GM23248 (cell line): ENCODE measurements at regions not wholly inside any gene's neighbourhood (a gene's known extent, or its start where the extent isn't known, plus 50 kb on each side); places are given as distances from the start of the nearest gene placed in this dataset.

Experiments
- DNase-seq: peaks from one replicate; pipeline ENCODE4 v3.0.0-alpha.2; 2015
- H2AFZ ChIP-seq: fragments of 200-600 bp; sonication (generic); 2 replicates; pipeline ENCODE4 v1.6.1; 2016; ENCODE audit warnings: antibody characterized with exemption
- H3F3A ChIP-seq: fragments of 200-600 bp; sonication (generic); 2 replicates; pipeline ENCODE4 v1.6.1; 2016; ENCODE audit warnings: mild to moderate bottlenecking, antibody characterized with exemption, mixed run types; ENCODE audit not compliant: insufficient read depth
- H3K27ac ChIP-seq: fragments of 200-600 bp; sonication (generic); 2 replicates; pipeline ENCODE4 v1.5.1; 2016; ENCODE audit warnings: mild to moderate bottlenecking
- H3K27me3 ChIP-seq: fragments of 200-600 bp; sonication (generic); replicated peaks from 2 replicates; pipeline ENCODE4 v1.6.1; 2016; ENCODE audit warnings: mild to moderate bottlenecking; ENCODE audit not compliant: insufficient read depth
- H3K36me3 ChIP-seq: fragments of 200-600 bp; sonication (generic); 2 replicates; pipeline ENCODE4 v1.6.1; 2016; ENCODE audit warnings: low read depth, mild to moderate bottlenecking
- H3K4me1 ChIP-seq: fragments of 200-600 bp; sonication (generic); 2 replicates; pipeline ENCODE4 v1.6.1; 2016; ENCODE audit warnings: mild to moderate bottlenecking; ENCODE audit not compliant: insufficient read depth
- H3K4me2 ChIP-seq: fragments of 200-600 bp; sonication (generic); one replicate; pipeline ENCODE4 v1.6.1; 2016; ENCODE audit warnings: mild to moderate bottlenecking; ENCODE audit not compliant: unreplicated experiment
- H3K4me3 ChIP-seq: fragments of 200-600 bp; sonication (generic); 2 replicates; pipeline ENCODE4 v1.5.1; 2016; ENCODE audit warnings: mild to moderate bottlenecking
- H3K79me2 ChIP-seq: fragments of 200-600 bp; sonication (generic); 2 replicates; pipeline ENCODE4 v1.6.1; 2016; ENCODE audit warnings: mild to moderate bottlenecking; ENCODE audit not compliant: insufficient read depth
- H3K9ac ChIP-seq: fragments of 200-600 bp; sonication (generic); 2 replicates; pipeline ENCODE4 v1.6.1; 2016; ENCODE audit warnings: mild to moderate bottlenecking
- H3K9me2 ChIP-seq: fragments of 200-600 bp; sonication (generic); 2 replicates; pipeline ENCODE4 v1.6.1; 2016; ENCODE audit warnings: mixed run types, mild to moderate bottlenecking, moderate library complexity; ENCODE audit not compliant: insufficient read depth
- H3K9me3 ChIP-seq: fragments of 200-600 bp; sonication (generic); one replicate; pipeline ENCODE4 v1.6.1; 2017; ENCODE audit warnings: low read depth
- H4K20me1 ChIP-seq: fragments of 200-600 bp; sonication (generic); 2 replicates; pipeline ENCODE4 v1.6.0; 2016; ENCODE audit not compliant: insufficient read depth
- EZH2 ChIP-seq: fragments of 200-600 bp; sonication (generic); IDR thresholded peaks from 2 replicates; pipeline ENCODE4 v1.6.1; 2018; ENCODE audit warnings: antibody characterized with exemption, mild to moderate bottlenecking; ENCODE audit not compliant: insufficient read depth, poor library complexity, severe bottlenecking
- EZH2phosphoT487 ChIP-seq: fragments of 200-600 bp; sonication (generic); IDR thresholded peaks from 2 replicates; pipeline ENCODE4 v1.6.1; 2018; ENCODE audit warnings: antibody characterized with exemption, moderate library complexity, mild to moderate bottlenecking, low read depth; ENCODE audit not compliant: insufficient read depth
- WGBS, 2 experiments: methylation state at CpG; one replicate each; pipeline ENCODE4 v1.1.6; 2015 to 2017; ENCODE audit warnings: low lambda C conversion rate in 2 of 2, low coverage in 1 of 2; ENCODE audit errors: missing lambda C conversion rate in 2 of 2; 5-methylcytosine and 5-hydroxymethylcytosine counted together
- in situ Hi-C: fragments of 300-500 bp; cut with MboI; formaldehyde crosslinking; loops from 2 replicates; pipeline ENCODE4 v1.15.0; 2020

DNA sequence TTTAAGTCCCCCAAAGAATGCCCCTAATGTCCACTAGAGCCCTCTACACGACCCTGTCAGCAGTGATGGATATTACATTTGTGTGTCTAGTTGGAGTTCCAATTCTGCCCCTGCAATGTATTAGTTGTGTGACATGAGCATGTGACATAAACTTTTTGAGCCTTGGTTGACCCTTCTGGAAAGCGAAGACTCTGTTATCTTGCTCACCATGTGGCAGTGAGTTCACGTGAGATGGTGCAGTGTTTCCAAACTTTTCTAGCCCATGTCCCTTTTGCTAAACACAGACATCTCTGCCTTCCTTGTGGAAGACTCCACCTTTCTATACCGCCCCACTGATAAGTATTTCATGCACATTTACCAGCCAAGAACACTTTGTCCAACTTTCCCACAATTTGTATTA, 87.0 kb upstream of the BOD1 start:
- no peak for DNase-seq
- Histone ChIP-seq H3K79me2 (no peaks in the 10 kb centered on the region), H3K4me1 (peaks cover 13% of the 10 kb centered on the region), H3K9me3 (no peaks in the 10 kb centered on the region), H3K4me3 (no peak overlapping the region), H2AFZ (no peak overlapping the region), H3K9me2 (no peaks in the 10 kb centered on the region), H3K36me3 (no peaks in the 10 kb centered on the region), H3K9ac (no peak overlapping the region), H4K20me1 (no peaks in the 10 kb centered on the region), H3K27ac (no peak overlapping the region), H3F3A (peaks cover 14% of the 10 kb centered on the region), H3K27me3 (no peaks in the 10 kb centered on the region), H3K4me2 (no peak overlapping the region)
- WGBS, 2 experiments, result 76 to 78% methylated on average over 4 of the region's 4 CpGs
- in situ Hi-C loops, result no loop called here
- TF ChIP-seq EZH2phosphoT487, result no peak
- no peak for TF ChIP-seq EZH2

DNA sequence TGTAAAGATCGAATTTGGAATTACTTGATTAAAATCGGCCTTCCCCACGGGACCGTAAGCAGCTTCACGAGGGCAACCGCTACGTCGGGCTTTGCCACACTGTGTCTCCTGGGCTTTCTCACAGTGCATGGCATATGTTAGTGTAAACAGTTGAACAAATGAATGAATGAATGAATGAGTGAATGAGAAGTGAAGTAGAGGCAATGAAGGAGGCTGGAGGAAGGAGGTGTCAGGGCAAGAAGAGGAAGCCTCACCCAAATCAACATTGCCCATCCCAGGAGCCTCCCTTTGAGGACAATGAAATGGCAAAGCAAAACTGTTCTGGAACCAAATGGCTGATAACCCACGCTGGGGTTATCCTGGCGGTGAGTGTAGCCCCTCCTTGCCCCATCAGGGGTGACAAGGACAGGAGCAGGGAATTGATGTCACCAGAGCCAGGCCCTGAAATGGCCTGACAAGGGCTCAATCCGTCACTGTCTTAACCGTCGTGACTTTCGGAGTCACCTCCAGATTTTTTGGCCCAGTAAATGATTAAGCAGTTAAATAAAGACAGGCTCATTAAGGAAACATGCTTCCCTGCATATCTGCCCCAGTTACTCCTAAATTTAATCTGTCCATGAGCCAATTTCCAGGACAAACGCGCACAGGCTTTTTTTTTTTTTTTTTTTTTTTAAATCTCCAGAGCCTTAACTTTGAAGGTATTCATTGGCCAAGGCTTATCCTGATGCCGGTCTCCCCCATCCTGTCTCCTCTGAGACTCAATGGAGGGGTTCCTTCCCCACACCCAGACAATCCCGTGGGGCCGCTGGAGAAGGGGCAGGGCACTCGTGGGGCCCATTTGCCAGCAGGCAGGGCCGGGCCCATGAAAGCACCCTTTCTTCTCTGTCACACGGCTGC, 88.4 kb upstream of the BOD1 start:
- H3K4me2 ChIP-seq, result no peak overlapping the region
- H3K36me3 ChIP-seq, result no peaks in the 10 kb centered on the region
- H3K9me2 ChIP-seq, result no peaks in the 10 kb centered on the region
- H4K20me1 ChIP-seq, result no peaks in the 10 kb centered on the region
- H3K79me2 ChIP-seq, result no peaks in the 10 kb centered on the region
- TF ChIP-seq EZH2, result no peak
- no peak for TF ChIP-seq EZH2phosphoT487
- H2AFZ ChIP-seq, result no peak overlapping the region
- no peak for DNase-seq
- peaks cover 13% of the 10 kb centered on the region for H3K4me1 ChIP-seq
- in situ Hi-C loops, result no loop called here
- H3K27ac ChIP-seq, result no peak overlapping the region
- H3F3A ChIP-seq, result peaks cover 14% of the 10 kb centered on the region
- H3K4me3 ChIP-seq, result no peak overlapping the region
- H3K9me3 ChIP-seq, result no peaks in the 10 kb centered on the region
- H3K27me3 ChIP-seq, result no peaks in the 10 kb centered on the region
- no peak overlapping the region for H3K9ac ChIP-seq
- WGBS, 2 experiments, result 80 to 83% methylated on average over 22 of the region's 22 CpGs

DNA sequence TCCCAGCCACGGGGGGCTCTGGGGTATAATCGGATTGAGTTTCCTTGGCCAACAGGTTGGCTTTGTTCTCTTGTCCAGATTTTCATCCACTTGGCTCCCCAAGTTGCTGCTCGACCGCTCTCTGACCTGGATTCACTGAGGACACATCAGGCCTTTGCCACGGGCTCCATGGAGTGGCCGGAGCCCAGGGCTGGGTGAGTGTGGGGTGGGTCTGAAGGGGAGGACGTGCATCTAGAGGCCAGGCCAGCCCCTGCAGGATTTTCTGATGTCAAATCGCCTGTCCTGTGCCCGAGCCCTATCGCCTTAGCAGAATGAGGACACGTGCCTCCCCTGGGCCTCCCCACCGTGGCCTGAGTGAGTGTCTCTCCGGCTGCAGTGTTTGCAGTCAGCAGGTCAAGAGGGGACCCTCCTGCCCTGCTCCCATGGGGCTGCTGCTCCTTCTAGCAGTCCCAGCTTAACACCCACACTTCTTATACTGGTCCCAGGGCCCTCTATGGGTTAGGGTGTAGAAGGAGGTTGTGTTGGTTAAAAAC, 89.1 kb upstream of the BOD1 start:
- 76 to 86% methylated on average over 12 to 13 of the region's 13 CpGs for WGBS, 2 experiments
- Histone ChIP-seq H3K36me3 (no peaks in the 10 kb centered on the region), H3K9me3 (no peaks in the 10 kb centered on the region), H3F3A (peaks cover 14% of the 10 kb centered on the region), H3K4me3 (no peak overlapping the region), H3K9me2 (no peaks in the 10 kb centered on the region), H3K4me1 (peaks cover 13% of the 10 kb centered on the region), H3K79me2 (no peaks in the 10 kb centered on the region), H3K27ac (no peak overlapping the region), H3K9ac (no peak overlapping the region), H3K4me2 (no peak overlapping the region), H2AFZ (no peak overlapping the region), H4K20me1 (no peaks in the 10 kb centered on the region), H3K27me3 (no peaks in the 10 kb centered on the region)
- DNase-seq, result no peak
- in situ Hi-C loops, result no loop called here
- no peak for TF ChIP-seq EZH2phosphoT487
- TF ChIP-seq EZH2, result no peak

DNA sequence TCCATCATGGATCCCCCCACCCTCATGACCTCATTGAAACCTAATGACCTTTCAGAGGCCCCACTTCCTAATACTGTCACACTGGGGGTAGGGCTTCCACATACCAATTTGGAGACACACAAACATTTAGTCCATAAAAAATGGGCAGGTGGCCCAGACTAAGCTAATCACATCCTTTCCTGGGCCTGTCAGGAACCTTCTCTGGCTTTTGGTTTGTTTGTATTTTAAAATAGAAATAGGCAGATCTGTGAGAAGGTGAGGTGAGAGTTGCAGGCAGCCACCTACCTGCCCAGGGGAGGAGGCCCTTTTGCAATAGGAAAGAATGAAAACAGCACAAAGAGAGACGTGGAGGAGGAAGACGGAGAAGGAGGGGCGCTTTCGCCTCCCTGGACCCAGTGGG, 90.2 kb upstream of the BOD1 start:
- H3K4me1 ChIP-seq, result peaks cover 13% of the 10 kb centered on the region
- H3F3A ChIP-seq, result peaks cover 14% of the 10 kb centered on the region
- DNase-seq, result peak; percentile 34
- H2AFZ ChIP-seq, result no peak overlapping the region
- no peaks in the 10 kb centered on the region for H3K27me3 ChIP-seq
- H3K4me3 ChIP-seq, result no peak overlapping the region
- WGBS, 2 experiments, result 84 to 87% methylated on average over 4 of the region's 4 CpGs
- H3K79me2 ChIP-seq, result no peaks in the 10 kb centered on the region
- no peaks in the 10 kb centered on the region for H3K9me2 ChIP-seq
- in situ Hi-C loops, result no loop called here
- H3K36me3 ChIP-seq, result no peaks in the 10 kb centered on the region
- no peak overlapping the region for H3K9ac ChIP-seq
- H4K20me1 ChIP-seq, result no peaks in the 10 kb centered on the region
- no peaks in the 10 kb centered on the region for H3K9me3 ChIP-seq
- H3K27ac ChIP-seq, result peak overlapping the region; percentile 46; the same call in 1 of the 2 replicates
- no peak for TF ChIP-seq EZH2phosphoT487
- TF ChIP-seq EZH2, result no peak
- H3K4me2 ChIP-seq, result no peak overlapping the region
